Hematopoietic multipotent progenitor cell treated with erythropoietin and hydrocortisone succinate and interleukin-3 and kit ligand, for 17 days (in vitro differentiated cells): ENCODE measurements at regions not wholly inside any gene's neighbourhood (a gene's known extent, or its start where the extent isn't known, plus 50 kb on each side); places are given as distances from the start of the nearest gene placed in this dataset.

Experiments used
- DNase-seq: peaks from one replicate; pipeline ENCODE4 v3.0.0-alpha.2; 2015; ENCODE audit warnings: low spot score

- no peak for DNase-seq
These were observed 71.7 kb upstream of the WDR75 start for GRCh38 chr2:189369566-189369965.

- DNase-seq = no peak
These were observed 70.6 kb upstream of the WDR75 start for GRCh38 chr2:189370719-189371118.

- DNase-seq = no peak
These were observed 68.5 kb upstream of the WDR75 start for GRCh38 chr2:189372688-189373257.

GRCh38 chr2:189374481-189374880 lies 66.8 kb upstream of the WDR75 start:
- no peak for DNase-seq

- DNase-seq = no peak
These were observed 65.4 kb upstream of the WDR75 start for GRCh38 chr2:189375842-189376241.

- DNase-seq = no peak
These were observed 62.0 kb upstream of the WDR75 start for GRCh38 chr2:189379287-189379630.

GRCh38 chr2:189379731-189380261 lies 61.5 kb upstream of the WDR75 start:
- no peak for DNase-seq

- no peak for DNase-seq
These were observed 58.6 kb upstream of the WDR75 start for GRCh38 chr2:189382668-189383067.

GRCh38 chr2:189386741-189387140 lies 54.5 kb upstream of the WDR75 start:
- no peak for DNase-seq

GRCh38 chr2:189391201-189391600 lies 50.1 kb upstream of the WDR75 start:
- DNase-seq = no peak
